Lower leg skin (tissue), 3 donors: ENCODE measurements at regions not wholly inside any gene's neighbourhood (a gene's known extent, or its start where the extent isn't known, plus 50 kb on each side); places are given as distances from the start of the nearest gene placed in this dataset.

Experiments
- POLR2A ChIP-seq, 2 donors: fragments of 450-650 bp; IDR thresholded peaks; one replicate each; pipeline ENCODE4 v1.6.1; 2016 to 2017; ENCODE audit warnings: antibody characterized with exemption in 2 of 2, mild to moderate bottlenecking in 1 of 2, moderate library complexity in 1 of 2
- TF ChIP-seq, protein P1 (sequence below), 3 donors: fragments of 450-650 bp; IDR thresholded peaks; one replicate each; pipeline ENCODE4 v1.5.1; 2016; ENCODE audit warnings: antibody characterized with exemption in 3 of 3, mild to moderate bottlenecking in 3 of 3, moderate library complexity in 2 of 3

DNA sequence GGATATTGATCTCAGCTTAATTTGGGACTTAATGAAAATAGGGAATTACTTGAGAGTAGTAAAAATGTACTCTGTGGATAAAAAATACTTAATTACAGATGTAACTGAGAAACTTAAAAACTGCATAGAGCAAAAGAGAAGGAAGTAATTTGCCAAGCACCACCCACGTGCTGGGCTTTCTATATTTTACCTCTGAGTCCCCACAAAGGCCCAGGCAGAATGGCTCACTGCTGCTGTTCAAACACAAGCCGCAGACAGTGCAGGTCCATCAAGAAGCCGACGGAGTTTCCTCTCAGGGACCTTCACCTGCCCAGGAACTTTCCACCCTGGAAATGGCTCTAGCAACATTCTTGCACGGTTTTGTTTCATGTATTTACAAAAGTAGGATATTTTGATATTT is 77.2 kb upstream of the TRPM1 start:
- TF ChIP-seq, protein P1, sequence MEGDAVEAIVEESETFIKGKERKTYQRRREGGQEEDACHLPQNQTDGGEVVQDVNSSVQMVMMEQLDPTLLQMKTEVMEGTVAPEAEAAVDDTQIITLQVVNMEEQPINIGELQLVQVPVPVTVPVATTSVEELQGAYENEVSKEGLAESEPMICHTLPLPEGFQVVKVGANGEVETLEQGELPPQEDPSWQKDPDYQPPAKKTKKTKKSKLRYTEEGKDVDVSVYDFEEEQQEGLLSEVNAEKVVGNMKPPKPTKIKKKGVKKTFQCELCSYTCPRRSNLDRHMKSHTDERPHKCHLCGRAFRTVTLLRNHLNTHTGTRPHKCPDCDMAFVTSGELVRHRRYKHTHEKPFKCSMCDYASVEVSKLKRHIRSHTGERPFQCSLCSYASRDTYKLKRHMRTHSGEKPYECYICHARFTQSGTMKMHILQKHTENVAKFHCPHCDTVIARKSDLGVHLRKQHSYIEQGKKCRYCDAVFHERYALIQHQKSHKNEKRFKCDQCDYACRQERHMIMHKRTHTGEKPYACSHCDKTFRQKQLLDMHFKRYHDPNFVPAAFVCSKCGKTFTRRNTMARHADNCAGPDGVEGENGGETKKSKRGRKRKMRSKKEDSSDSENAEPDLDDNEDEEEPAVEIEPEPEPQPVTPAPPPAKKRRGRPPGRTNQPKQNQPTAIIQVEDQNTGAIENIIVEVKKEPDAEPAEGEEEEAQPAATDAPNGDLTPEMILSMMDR (IDR thresholded peaks at IDR 0.05): no peak
- no peak for TF ChIP-seq POLR2A (IDR thresholded peaks at IDR 0.05)
